NAMALWA (cell line): ENCODE measurements at regions not wholly inside any gene's neighbourhood (a gene's known extent, or its start where the extent isn't known, plus 50 kb on each side); places are given as distances from the start of the nearest gene placed in this dataset.

ENCODE experiments used
- DNase-seq: peaks from one replicate; pipeline ENCODE4 v3.0.0-alpha.2; 2015; ENCODE audit warnings: low spot score

DNA sequence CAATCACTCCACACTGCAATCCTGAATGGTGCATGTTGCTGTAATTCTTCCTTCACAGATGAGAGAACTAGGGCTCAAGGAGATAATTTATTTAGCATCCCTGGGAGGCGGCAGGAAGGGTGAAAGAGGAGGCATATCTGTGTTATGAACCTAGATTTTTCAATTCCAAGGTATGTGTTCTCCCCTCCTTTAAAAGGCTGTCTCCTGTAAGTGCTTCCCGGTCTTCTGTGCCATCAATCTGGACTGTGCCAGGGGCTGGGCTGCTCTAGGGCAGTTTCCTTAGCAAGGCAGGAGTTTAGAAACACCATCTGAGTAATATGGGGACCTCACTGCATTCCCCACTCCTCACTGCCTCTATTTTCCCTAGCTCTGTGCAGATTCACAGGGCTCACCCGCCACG, 185.0 kb downstream of the RFC3 start:
- DNase-seq: no peak

DNA sequence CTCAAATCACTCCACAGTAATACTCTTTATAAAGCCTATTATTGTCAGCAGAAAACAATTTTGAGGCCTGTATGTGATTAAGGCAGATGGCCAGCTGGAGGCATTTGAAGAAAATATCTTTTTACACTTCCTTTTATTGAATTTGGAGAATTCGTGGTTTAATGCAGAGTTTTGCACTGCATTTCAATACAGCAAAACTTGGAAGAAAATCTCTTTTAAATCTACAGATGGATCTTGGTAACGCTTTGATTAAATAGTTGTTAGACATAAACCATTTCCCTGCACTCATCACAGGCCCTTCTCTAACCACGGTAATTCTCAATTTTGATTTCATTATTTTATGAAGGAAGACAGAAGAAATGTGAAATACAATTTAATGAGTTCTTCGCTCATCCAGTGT, 185.7 kb downstream of the RFC3 start:
- DNase-seq: no peak

DNA sequence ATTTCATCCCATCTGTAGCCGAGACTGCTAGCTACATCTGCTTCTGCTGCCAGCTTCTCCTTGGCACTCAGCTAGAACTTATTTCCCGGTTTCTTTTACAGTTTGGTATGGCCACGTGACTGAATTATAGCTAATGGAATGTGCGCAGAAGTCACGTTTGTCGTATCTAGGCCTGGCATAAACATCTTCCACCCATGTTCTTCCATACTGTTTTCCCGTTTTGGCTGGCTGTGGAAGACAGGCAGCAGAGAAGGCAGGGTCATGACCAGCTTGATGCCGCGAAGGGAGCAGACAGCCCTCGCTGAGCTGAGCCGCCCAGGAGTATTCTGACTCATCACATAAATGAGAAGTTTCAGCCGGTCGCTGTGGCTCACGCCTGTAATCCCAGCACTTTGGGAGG, 186.7 kb downstream of the RFC3 start:
- no peak for DNase-seq

DNA sequence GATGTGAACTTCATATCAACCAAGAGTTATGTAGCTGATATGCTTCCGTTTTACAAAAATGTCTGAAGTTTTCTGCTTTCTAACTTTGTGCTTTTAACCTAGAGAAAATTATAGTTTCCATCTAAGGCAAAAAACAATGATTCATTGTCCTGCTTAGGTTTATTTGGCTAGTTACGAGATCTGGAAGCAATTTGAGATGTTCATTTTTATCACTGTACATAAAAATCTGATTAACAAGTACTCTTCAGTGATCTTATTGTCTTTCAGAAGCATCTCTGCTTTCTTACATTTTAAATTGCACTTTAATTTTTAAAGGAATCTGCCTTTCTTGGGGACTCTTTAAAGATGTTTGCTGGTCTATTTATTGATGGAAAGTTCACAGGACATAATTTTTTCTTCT, 188.1 kb downstream of the RFC3 start:
- DNase-seq: no peak

DNA sequence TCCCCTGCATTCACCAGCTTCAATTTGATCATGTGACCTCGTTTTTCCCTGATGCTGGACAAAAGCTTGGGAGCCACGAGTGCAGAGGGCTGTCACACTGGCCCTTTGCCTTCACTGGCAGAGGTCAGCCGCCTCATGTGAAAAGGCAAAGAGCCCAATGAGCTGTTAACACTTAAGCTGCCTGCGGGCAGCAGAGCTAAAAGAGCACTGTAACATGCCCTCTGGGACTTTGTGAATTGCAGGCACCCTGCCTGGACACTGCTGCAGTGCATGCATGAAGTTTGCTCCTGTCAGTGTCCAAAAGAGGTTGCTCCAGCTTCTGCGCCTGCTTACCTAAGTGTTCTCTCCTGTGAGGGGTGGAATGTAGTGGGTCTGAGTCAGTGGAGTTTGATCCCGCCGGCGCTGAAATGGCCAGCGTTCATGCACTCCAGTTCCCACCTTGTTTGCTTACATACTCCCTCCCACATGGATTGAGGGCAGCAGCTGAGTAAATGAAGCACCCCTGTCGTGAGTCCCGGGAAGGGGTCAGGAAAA, 193.7 kb downstream of the RFC3 start:
- DNase-seq: no peak

DNA sequence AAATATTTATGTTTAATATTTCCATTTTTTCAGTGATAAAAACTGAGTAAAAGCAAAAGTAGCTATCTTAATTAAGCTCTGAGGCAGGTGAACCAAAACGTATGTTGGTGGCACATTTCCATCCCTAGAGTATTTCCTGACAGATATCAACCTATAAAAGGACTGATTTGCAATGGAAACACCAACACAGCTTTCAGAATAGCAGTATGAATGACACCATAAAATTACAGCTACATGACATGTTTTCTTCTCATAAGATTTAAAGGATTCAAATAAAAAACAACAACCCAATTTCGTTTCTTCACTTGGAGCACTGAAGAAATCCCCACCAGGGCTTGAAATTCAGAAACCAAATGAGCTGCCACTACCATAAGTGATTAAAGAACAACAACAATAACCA, 194.4 kb downstream of the RFC3 start:
- no peak for DNase-seq

DNA sequence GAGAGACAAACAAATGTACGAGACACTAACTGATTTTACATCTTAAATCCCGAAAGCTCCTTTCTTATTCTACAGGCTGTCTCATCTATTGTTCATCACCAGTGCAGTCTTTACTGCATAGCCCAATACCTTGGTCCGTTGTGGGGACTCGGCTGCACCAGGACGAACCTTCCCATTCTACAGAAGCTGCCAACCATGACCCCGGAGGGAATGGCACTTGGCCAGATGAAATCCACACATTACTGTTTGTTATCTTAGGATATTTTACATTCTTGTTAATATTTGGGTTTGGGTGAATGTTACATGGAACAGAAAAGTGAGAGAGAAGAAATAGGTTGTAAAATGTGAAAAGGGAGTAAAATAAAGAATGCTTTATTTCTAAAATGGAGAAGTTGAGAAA, 195.1 kb downstream of the RFC3 start:
- DNase-seq: no peak

DNA sequence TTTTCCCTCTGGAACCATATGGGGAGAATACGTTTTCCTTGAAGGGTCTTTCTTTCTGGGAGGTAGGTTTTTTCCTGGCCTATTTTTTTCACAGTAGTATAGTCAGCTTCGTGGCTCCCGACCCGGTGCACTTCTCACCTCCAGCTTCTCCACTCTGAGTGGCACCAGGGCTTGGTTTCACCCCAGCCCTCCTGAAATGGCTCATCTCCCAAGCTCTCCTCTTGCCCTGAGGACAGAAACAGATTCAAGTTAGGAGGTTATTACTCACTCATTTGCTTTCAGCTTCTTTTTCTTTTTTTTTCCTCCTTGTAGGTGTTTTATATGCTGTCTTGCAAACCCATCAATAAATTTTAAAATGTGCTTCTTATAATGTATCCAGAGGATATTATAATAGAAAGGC, 199.3 kb downstream of the RFC3 start:
- DNase-seq: no peak

DNA sequence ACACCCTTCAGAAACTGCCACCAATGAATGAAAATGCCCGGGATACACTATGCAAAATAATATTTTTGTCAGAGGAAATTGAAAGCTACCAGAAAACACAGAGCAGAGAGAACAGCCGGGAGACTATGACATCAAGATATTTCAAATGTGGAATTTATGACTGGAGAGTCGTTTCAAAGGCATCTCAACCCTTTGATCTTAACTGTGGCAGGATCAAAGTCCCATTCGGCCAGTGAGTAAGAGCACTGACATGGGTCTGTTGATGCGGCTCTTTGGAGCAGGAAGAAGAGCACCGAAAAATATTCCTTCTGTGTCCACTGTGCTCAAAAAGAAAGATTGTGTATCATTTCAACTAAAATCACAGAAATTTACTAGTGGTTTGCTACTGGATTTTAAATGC, 201.9 kb downstream of the RFC3 start:
- DNase-seq: no peak

DNA sequence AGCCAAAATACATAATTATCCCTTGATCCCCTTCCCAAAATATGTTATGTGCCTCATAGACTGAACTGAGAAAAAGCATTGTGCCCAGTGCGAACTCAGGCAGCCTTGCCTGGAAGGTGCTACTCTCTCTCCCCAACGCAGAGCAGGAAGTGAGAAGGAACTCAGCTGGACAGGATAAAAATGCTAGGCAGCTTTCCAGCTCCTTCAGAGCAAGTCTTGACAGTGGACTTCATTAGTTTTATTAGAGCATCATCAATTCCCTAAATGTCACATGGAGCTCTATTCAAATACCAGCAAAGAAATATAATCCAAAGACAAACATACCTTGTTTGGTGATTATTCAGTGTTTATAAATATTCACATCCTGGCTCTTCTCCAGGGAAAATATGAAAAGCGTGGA, 202.4 kb downstream of the RFC3 start:
- no peak for DNase-seq

DNA sequence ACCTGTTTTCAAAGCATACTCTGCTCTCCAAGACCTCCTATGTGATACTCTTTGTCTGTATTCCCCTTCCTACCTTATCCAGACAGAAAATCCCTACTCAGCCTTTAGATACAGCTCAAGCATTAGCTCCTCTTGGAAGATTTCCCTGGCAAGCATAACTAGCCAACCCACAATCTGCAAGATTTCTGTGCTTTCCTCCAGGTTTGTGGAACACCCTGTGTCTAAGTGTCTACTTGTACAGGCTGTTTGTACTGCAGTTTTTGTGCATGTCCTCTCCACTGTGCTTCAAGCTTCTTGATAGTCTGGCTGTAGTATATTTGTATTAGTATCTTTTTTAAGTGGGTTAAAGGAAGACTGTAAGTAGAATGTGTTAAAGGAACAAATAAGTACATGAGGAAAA, 203.7 kb downstream of the RFC3 start:
- no peak for DNase-seq

DNA sequence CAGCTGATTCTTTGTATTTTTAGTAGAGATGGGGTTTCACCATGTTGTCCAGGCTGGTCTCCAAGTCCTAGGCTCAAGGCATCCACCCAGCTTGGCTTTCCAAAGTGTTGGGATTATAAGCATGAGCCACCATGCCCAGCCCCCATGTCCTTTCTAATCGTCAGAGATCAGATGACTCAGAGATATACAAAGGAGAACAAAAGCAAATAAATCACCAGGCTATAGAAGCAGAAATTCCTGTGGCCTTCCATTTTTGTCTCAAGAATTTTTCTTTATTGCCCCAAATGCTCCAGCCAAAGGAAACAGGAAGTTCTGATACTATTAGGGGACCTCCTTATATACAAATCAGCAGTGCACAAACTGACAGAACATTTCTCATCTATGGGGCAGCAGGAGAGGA, 207.8 kb downstream of the RFC3 start:
- DNase-seq: no peak

DNA sequence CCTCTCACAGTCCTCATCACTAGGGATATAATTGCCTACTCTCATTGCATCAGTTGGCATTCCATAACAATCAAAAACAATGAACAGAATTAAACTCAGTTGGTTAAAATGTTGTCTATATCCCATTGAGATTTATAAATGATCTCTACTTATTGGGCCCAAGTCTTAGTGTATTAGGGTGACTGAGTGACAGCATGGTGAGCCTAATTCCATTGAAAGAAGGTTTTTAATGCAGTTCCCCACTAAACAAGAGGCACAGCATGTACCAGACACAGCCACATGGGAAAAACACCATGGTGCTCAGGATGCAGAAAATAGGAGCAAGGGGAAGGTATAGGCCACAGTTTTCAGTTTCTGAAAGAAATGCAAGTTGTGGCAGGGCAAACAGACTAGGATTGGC, 208.4 kb downstream of the RFC3 start:
- no peak for DNase-seq

DNA sequence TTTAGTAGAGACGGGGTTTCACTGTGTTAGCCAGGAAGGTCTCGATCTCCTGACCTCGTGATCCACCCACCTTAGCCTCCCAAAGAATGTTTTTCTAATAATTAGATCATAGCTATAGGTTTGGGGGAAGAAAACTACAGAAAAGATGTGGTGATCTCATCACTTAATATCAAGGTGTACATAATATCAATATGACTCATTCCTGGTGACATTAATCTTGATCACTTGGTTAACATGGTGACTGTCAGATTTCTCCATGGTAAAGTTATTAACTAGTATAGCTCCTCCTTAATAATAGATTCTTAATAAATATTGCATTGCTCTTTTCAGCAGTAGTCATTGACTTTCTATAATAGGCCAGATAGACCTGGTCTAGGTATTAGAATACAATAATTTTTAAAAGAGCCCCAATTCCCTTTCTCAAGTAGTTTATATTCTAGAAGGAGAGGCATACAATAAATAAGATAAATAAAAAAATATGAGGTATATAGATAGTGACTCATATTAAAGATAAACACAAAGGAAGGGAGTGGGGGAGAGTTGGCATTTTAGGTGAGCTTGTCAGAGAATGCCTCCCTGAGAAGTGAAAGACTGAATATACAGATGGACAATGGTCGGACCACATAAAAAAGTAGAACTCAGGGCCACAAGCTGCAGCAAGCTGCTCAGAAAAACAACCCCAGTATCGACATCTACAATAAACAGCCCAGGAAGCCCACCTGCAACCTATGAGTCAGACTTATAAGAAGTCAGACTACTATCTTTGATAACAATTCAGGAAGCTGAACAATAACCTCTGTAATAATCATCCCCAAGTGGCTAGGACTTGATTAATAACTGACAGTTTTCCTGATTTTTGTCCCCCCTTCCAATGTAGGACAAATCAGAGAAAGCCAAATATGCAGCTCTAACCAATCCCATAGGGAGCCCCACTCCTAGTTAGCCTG, 210.8 kb downstream of the RFC3 start:
- DNase-seq: no peak

DNA sequence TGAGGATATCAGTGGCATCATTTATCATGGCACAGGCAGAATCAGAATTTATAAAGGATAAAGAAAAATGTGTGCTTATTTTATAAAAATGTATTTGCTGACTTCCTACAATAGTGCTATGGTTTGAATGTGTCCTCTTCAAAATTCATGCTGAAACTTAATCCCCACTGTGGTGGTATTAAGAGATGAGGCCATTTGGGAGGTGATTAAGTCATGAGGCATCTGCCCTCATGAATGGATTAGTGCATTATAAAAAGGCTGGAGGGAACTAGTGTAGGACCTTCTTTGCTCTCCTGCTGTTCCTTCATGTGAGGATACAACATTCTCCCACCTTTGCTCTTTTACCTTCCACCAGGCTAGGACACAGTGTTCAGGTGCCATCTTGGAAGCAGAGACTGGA, 212.8 kb downstream of the RFC3 start:
- DNase-seq: no peak

DNA sequence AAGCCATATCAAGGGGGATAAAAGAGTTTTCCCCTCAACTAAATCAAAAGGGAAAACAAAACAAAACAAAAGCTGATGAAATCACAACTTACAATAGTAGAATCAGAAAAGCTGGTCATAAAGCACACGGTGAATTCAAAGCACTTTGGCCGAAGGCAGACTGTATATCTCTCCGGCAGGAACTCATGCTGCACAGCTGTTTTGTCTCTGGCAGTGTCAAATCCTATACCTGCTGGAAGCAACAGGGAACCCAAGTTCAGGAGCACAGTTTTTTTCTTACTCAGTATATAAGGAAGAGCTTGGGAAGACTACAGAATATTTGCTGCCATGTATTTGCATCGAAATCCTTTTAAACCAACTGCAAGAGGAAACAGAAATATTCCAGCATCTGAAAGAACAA, 213.7 kb downstream of the RFC3 start:
- DNase-seq: no peak

DNA sequence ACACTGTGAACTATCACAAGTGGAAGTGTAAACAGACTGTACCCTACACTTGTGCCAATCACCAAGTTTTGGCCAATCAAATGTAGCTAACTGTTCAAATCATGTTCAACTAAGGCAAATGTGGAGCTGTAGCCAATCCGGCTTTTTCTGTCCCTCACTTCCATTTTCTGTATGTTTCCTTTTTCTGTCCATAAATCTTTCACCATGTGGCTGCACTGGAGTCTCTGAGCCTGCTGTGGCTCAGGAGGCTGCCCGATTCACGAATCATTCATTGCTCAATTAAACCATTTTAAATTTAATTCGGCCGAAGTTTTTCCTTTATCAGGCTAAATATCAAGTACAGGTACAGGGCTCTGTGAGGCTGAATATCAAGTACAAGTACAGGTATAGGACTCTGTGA, 216.5 kb downstream of the RFC3 start:
- DNase-seq: no peak

DNA sequence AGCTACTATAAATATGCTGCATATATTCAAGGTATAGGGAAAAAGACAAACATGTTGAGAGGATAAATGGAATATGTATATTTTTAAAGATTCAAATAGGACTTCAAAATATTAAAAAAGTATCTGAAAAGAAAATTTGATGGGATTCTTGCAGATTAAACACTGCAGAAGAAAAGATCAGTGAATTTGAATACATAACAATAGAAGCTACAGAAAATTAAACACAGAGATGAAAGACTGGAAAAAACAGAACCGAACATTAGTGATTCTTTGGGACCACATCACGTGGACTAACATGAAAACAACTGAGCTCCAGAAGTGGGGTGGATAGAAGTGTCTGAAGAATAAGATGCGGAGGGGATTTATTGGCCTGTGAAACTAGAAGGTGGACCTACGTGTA, 217.2 kb downstream of the RFC3 start:
- DNase-seq: no peak

DNA sequence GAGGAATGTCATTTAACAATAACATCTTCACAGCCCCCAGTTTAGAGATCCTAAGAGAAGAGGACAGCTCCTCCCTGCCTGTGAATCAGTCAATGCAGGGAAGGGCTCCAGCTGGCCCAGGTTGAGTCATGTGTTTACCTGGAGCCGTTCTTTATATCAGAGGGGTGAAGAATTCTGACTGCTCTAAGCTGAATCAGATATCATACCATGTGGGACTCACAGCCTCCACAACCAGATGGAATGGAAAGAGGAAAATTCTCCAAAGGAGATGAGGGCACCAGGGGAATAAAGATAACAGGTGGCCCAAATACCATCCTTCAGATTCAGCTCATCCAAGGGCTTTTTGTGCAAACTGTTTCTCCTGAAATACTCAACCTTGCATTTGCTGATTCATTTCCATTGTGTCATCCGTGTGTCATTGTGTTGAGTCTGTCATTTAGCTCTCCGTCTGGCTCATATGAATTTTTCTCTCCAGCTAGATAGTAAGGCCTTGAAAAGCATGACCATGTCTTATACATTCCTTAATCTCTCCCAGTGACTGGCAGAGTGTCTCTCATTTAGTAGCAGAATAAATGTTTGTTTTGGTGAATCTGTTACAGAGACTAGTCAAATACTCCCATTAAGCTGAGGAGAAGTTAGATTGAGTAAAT, 217.9 kb downstream of the RFC3 start:
- no peak for DNase-seq

DNA sequence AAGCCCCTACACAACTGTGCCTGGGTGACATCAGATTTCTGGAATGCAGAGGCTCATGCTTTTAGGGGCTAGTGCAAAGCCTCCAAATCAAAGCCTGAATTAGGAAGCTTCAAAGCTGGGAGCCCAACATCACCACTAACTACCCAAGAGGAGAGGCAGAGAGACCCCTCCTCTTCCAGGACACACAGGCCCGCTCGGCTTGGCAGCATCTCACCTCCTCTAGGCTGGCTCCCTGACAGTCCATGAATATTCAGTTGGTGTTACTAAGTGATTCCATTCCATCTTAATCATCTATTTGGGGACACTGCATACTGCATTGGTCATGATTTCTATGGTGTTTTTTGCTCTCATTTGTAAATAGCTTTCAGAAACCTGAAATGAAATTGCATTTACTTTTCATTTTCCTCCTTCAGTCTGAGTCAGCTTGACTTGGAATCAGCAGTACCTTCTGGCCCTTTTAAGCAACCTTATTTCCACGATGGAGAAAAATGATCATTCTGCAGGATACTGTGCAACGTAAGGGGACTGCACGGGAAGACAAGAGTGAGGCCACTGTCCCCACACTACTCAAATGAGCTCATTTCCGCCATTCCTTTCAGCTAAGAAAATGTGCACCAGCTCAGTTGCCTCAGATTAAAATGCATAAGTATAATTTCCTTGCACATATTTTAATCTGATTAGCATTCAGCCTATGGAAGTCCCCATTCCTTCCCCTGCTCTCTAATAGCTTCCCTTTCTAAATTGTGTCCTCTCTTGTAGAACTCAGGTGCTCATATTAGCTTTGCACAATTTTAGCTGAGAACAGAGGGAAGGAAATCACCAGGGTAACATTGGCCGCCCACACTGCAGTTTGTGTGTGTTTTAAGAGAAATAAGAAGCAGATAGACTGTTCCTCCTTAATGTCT, 219.9 kb downstream of the RFC3 start:
- no peak for DNase-seq

DNA sequence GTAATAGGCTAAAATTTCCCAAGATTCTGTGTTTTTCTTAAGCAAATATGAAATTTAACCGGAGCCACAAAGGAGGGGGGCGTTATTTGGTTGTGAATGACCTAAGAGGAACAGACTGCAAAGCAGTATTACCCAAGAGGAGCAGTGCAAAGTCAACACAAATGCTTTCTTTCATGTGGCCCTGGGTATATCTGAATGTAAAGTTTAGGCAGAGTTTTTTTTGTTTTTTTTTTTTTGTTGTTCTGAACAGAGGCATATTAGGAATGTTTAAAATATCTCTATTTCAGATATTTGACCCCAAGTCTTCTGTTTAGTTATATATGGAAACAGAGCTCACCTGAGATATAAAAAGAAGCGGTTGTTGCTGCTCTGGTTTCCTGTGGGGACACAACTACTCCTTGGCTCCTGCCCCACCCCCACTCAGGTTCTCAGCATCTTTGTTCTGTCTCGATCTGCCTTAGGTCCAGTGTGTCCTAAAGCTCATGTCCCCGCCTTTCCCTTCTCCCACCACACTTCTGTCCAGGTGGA, 220.7 kb downstream of the RFC3 start:
- no peak for DNase-seq

DNA sequence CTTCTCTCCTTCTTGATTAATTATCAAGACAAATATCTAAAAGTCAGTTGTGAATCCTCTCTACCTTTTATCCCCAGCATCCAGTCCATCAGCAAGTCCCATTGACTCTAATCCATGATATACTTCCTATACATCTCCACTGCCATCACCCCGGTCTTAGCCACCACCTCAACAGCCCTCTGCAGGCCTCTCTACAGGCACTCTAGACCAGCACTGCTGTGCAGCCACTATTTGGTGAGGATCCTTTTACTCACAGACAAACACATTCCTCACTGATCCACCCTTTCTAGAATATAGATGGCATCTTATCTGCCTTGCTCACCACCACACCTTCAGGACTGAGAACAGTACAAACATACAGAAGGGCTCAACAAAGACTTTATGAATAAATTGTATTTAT, 221.7 kb downstream of the RFC3 start:
- no peak for DNase-seq
